Fibroblast of villous mesenchyme (primary cell): ENCODE measurements at regions not wholly inside any gene's neighbourhood (a gene's known extent, or its start where the extent isn't known, plus 50 kb on each side); places are given as distances from the start of the nearest gene placed in this dataset.

ENCODE experiments used
- DNase-seq: peaks from one replicate; pipeline ENCODE4 v3.0.0-alpha.2; 2010; ENCODE audit warnings: low read depth
- H3K4me3 ChIP-seq: 2 replicates; pipeline ENCODE4 v1.5.1; 2011; ENCODE audit warnings: low read depth, mild to moderate bottlenecking, low read length
- CTCF ChIP-seq: IDR thresholded peaks from 2 replicates; pipeline ENCODE4 v1.5.1; 2012; ENCODE audit warnings: low read depth, mild to moderate bottlenecking, low read length; ENCODE audit not compliant: insufficient read depth

DNA sequence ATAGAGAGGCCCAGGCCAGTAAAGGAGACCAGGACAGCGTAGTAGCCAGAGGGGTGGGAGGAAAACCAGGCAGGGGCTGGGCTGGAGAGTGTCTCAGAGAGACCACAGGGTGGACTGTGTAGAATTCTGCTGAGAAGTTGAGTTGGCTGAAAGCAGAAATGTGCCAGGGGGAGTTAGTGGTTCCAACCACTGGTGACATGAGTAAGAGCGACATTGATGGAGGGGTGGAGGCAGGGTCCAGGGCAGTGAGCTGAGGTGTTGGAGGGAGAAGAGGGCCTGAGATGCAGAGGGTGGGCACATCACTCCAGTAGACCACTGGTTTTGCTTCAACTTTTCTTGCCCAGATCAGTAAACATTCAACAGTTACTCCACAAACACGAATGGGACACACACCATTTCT lies 106.5 kb downstream of the ASB7 start:
- DNase-seq = no peak
- no peak for TF ChIP-seq CTCF
- no peak overlapping the region for H3K4me3 ChIP-seq

- no peak for DNase-seq
- TF ChIP-seq CTCF = no peak
- H3K4me3 ChIP-seq = no peak overlapping the region
These were observed 107.8 kb downstream of the ASB7 start for GRCh38 chr15:100710222-100710621.

GRCh38 chr15:100710744-100711515 lies 108.5 kb downstream of the ASB7 start:
- no peak for TF ChIP-seq CTCF
- no peak overlapping the region for H3K4me3 ChIP-seq
- DNase-seq = no peak

DNA sequence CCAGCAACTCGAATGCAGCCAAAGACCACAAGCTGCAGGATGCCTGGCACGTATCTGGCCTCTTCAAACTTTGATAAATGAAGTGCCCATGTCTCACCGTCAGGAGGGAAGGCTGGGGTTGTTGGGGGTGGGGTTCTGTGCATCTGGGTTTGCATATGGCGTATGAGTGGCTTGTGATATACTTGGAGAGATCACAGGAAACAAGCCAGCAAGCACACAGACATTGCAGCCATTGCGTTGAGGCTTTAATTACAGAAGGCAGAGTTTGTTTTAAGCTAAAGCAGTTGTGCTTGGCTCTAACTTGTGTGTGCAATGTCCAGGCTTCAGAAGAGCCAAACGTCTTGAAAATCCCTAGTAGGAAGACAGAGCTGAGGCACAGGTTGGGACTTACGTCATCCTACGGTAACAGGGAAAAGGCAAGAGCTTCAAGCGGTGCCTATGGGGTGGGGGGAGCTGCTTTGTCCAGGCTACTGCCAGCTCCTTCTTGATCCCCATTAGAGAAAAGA lies 109.2 kb downstream of the ASB7 start:
- DNase-seq = no peak
- no peak overlapping the region for H3K4me3 ChIP-seq
- TF ChIP-seq CTCF = no peak

DNA sequence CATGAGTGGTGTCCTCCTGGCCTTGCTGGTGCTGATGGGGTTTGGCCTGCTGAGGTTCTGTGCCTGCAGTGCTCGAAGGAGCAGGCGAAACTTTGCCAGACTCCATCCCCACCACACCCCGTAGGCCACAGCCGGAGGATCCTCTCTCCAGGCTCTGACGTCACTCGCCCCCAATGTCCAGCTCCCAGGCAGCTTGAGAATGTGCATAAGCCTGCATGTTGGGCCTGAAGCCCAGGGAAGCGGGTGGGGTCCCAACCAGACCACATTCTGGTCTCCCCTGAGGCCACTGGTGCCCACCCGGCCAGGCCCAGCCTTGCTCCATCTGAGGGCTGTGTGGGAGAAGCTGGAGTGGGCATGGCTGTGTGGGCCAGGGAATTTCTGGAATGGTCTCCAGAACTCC lies 109.8 kb downstream of the ASB7 start:
- DNase-seq = peak; percentile 76
- H3K4me3 ChIP-seq = no peak overlapping the region
- no peak for TF ChIP-seq CTCF

- TF ChIP-seq CTCF = no peak
- peak; percentile 75 for DNase-seq
- H3K4me3 ChIP-seq = no peak overlapping the region
These were observed 110.9 kb downstream of the ASB7 start for GRCh38 chr15:100713163-100713867.
